ENCODE measurements at regions not wholly inside any gene's neighbourhood (a gene's known extent, or its start where the extent isn't known, plus 50 kb on each side); places are given as distances from the start of the nearest gene placed in this dataset.

DNA sequence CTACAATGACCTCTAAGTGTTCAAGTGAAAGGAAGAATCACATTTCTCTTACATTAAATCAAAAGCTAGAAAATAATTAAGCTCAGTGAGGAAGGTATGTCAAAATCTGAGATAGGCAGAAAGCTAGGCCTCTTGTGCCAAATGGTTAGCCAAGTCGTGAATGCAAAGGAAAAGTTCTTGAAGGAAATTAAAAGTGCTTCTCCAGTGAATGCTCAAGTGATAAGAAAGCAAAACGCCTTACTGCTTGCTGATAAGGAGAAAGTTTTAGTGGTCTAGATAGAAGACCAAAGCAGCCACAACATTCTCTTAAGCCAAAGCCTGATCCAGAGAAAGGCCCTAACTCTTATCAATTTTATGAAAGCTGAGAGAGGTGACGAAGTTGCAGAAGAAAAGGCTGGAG is 932.3 kb upstream of the ACVR2A start:
- Mint-ChIP-seq H3K4me3 (no peak overlapping the region), H3K27ac (no peak overlapping the region), H3K4me1 (peaks cover 5 to 7% of the 10 kb centered on the region in 2 experiments; a peak in 3 of 4 replicates), H3K27me3 (ENCODE audit: low read depth) (no peaks in the 10 kb centered on the region), H3K9me3 (no peaks in the 10 kb centered on the region), H3K36me3 (ENCODE audit: insufficient read depth in 1 of 3, low read depth in 3 of 3) (no peaks in the 10 kb centered on the region)
- no peak overlapping the region for H2BK12ac ChIP-seq (ENCODE audit: insufficient read length, low read depth, low read length)
- no peak overlapping the region for H3K4ac ChIP-seq (ENCODE audit: low read depth, low read length)
- no peak overlapping the region for H4K91ac ChIP-seq (ENCODE audit: insufficient read length, low read depth, low read length)
- no peak overlapping the region for H3T11ph ChIP-seq (ENCODE audit: low read length)
- no peak overlapping the region for H3K18ac ChIP-seq (ENCODE audit: insufficient read length, low read depth, low read length)
- TF ChIP-seq, protein P1, sequence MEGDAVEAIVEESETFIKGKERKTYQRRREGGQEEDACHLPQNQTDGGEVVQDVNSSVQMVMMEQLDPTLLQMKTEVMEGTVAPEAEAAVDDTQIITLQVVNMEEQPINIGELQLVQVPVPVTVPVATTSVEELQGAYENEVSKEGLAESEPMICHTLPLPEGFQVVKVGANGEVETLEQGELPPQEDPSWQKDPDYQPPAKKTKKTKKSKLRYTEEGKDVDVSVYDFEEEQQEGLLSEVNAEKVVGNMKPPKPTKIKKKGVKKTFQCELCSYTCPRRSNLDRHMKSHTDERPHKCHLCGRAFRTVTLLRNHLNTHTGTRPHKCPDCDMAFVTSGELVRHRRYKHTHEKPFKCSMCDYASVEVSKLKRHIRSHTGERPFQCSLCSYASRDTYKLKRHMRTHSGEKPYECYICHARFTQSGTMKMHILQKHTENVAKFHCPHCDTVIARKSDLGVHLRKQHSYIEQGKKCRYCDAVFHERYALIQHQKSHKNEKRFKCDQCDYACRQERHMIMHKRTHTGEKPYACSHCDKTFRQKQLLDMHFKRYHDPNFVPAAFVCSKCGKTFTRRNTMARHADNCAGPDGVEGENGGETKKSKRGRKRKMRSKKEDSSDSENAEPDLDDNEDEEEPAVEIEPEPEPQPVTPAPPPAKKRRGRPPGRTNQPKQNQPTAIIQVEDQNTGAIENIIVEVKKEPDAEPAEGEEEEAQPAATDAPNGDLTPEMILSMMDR (conservative IDR thresholded peaks at IDR 0.05): no peak
- H2BK5ac ChIP-seq (ENCODE audit: insufficient read length, low read length): no peak overlapping the region
- H3K9ac ChIP-seq (ENCODE audit: extremely low read depth, insufficient read length, low read length): no peak overlapping the region
- H4K5ac ChIP-seq (ENCODE audit: insufficient read length, low read depth, low read length): no peak overlapping the region
- no peak overlapping the region for H2BK15ac ChIP-seq (ENCODE audit: low read depth, low read length)
- H2AFZ ChIP-seq (ENCODE audit: low read length): no peak overlapping the region
- H3K79me1 ChIP-seq (ENCODE audit: insufficient read depth, low read depth, low read length, poor library complexity, severe bottlenecking): no peaks in the 10 kb centered on the region
- H3K4me1 ChIP-seq (ENCODE audit: insufficient read depth, low read length): no peaks in the 10 kb centered on the region
- no peaks in the 10 kb centered on the region for H3K27me3 ChIP-seq (ENCODE audit: insufficient read depth, low read length)
- H4K20me1 ChIP-seq (ENCODE audit: control insufficient read depth, insufficient read depth, insufficient read length): no peaks in the 10 kb centered on the region
- no peaks in the 10 kb centered on the region for H3K79me2 ChIP-seq (ENCODE audit: insufficient read depth, low read length)
- no peak overlapping the region for H2AK5ac ChIP-seq (ENCODE audit: insufficient read length, low read length)
- WGBS (ENCODE audit: extremely low coverage, insufficient read length, low lambda C conversion rate): no CpG with 5 or more reads among the region's 3 CpGs
- no peak overlapping the region for H2BK20ac ChIP-seq (ENCODE audit: low read depth, low read length, poor library complexity, severe bottlenecking)
- H2BK120ac ChIP-seq (ENCODE audit: low read depth, low read length, poor library complexity, severe bottlenecking): no peak overlapping the region
- no peak overlapping the region for H3K56ac ChIP-seq (ENCODE audit: insufficient read length, low read depth, low read length)
- no peak for DNase-seq
- no peak overlapping the region for H3K4me2 ChIP-seq (ENCODE audit: insufficient read depth, insufficient read length, low read length)
- no peak overlapping the region for H4K8ac ChIP-seq (replicated peaks; ENCODE audit: insufficient read length, low read depth, low read length)
- no peak overlapping the region for H3K14ac ChIP-seq (ENCODE audit: insufficient read depth, low read length)
- H3K23ac ChIP-seq (ENCODE audit: insufficient read length, low read depth, low read length): no peak overlapping the region
- no peak overlapping the region for H3K27ac ChIP-seq (ENCODE audit: insufficient read length, low read depth, low read length)
- H3K9me3 ChIP-seq (ENCODE audit: control insufficient read depth, low read depth, low read length): no peaks in the 10 kb centered on the region
- H3K23me2 ChIP-seq (ENCODE audit: insufficient read length, low read depth, low read length, poor library complexity, severe bottlenecking): no peaks in the 10 kb centered on the region
